ENCODE measurements at regions not wholly inside any gene's neighbourhood (a gene's known extent, or its start where the extent isn't known, plus 50 kb on each side); places are given as distances from the start of the nearest gene placed in this dataset.

- no peaks in the 10 kb centered on the region for H3K79me2 ChIP-seq (ENCODE audit: insufficient read depth, low read depth)
- H3K27ac ChIP-seq = no peak overlapping the region
- no peaks in the 10 kb centered on the region for H4K20me1 ChIP-seq (ENCODE audit: insufficient read depth)
- H3K4me1 ChIP-seq (ENCODE audit: low read depth, poor library complexity, severe bottlenecking) = no peaks in the 10 kb centered on the region
- H3K4me2 ChIP-seq = no peak overlapping the region
- H3K4me3 ChIP-seq (IDR thresholded peaks at IDR 0.05; ENCODE audit: insufficient read depth, low read depth, low read length) = no peak overlapping the region
- no peak overlapping the region for H3K9ac ChIP-seq
- H3K27me3 ChIP-seq (ENCODE audit: insufficient read depth, low read depth) = no peaks in the 10 kb centered on the region
- H3K36me3 ChIP-seq (ENCODE audit: insufficient read depth) = no peaks in the 10 kb centered on the region
- H2AFZ ChIP-seq (ENCODE audit: low read depth) = no peak overlapping the region
- TF ChIP-seq, protein P1, sequence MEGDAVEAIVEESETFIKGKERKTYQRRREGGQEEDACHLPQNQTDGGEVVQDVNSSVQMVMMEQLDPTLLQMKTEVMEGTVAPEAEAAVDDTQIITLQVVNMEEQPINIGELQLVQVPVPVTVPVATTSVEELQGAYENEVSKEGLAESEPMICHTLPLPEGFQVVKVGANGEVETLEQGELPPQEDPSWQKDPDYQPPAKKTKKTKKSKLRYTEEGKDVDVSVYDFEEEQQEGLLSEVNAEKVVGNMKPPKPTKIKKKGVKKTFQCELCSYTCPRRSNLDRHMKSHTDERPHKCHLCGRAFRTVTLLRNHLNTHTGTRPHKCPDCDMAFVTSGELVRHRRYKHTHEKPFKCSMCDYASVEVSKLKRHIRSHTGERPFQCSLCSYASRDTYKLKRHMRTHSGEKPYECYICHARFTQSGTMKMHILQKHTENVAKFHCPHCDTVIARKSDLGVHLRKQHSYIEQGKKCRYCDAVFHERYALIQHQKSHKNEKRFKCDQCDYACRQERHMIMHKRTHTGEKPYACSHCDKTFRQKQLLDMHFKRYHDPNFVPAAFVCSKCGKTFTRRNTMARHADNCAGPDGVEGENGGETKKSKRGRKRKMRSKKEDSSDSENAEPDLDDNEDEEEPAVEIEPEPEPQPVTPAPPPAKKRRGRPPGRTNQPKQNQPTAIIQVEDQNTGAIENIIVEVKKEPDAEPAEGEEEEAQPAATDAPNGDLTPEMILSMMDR (conservative IDR thresholded peaks at IDR 0.05; ENCODE audit: low read depth, low read length) = no peak
Measured at GRCh38 chr15:37777006-37777405, 157.4 kb upstream of the TMCO5A start.

- Histone ChIP-seq H3K4me2 (no peak overlapping the region), H3K27ac (no peak overlapping the region), H4K20me1 (ENCODE audit: insufficient read depth) (no peaks in the 10 kb centered on the region), H2AFZ (ENCODE audit: low read depth) (no peak overlapping the region), H3K4me1 (ENCODE audit: low read depth, poor library complexity, severe bottlenecking) (no peaks in the 10 kb centered on the region), H3K79me2 (ENCODE audit: insufficient read depth, low read depth) (no peaks in the 10 kb centered on the region), H3K27me3 (ENCODE audit: insufficient read depth, low read depth) (no peaks in the 10 kb centered on the region), H3K4me3 (IDR thresholded peaks at IDR 0.05; ENCODE audit: insufficient read depth, low read depth, low read length) (no peak overlapping the region), H3K9ac (no peak overlapping the region), H3K36me3 (ENCODE audit: insufficient read depth) (no peaks in the 10 kb centered on the region)
- TF ChIP-seq, protein P1 (conservative IDR thresholded peaks at IDR 0.05; ENCODE audit: low read depth, low read length) = no peak
Measured at GRCh38 chr15:37783290-37783689, 151.2 kb upstream of the TMCO5A start.

DNA sequence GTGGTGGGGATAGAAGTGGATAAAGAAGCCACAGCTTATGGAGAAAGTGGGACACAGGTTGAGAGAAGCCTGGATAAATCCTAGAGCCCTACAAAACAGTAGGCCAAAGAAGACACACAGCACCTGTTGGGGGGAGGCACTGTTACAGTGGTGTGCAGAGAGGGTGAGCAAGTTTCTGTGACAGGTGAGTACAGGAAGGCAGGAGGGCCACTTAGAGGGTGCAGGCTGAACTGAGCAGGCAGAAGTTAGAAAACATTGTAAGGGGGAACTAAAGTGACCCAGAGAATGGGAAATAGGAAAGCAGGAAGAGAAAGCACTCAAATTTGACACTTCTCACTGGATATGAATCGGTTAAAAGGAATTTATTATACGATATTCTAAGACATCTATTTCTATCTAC, 146.1 kb upstream of the TMCO5A start:
- no peak overlapping the region for H3K4me2 ChIP-seq
- H3K27me3 ChIP-seq (ENCODE audit: insufficient read depth, low read depth) = no peaks in the 10 kb centered on the region
- no peaks in the 10 kb centered on the region for H3K36me3 ChIP-seq (ENCODE audit: insufficient read depth)
- H4K20me1 ChIP-seq (ENCODE audit: insufficient read depth) = no peaks in the 10 kb centered on the region
- TF ChIP-seq, protein P1 (conservative IDR thresholded peaks at IDR 0.05; ENCODE audit: low read depth, low read length) = no peak
- H3K79me2 ChIP-seq (ENCODE audit: insufficient read depth, low read depth) = no peaks in the 10 kb centered on the region
- no peak overlapping the region for H3K4me3 ChIP-seq (IDR thresholded peaks at IDR 0.05; ENCODE audit: insufficient read depth, low read depth, low read length)
- H3K4me1 ChIP-seq (ENCODE audit: low read depth, poor library complexity, severe bottlenecking) = no peaks in the 10 kb centered on the region
- no peak overlapping the region for H3K9ac ChIP-seq
- no peak overlapping the region for H3K27ac ChIP-seq
- H2AFZ ChIP-seq (ENCODE audit: low read depth) = no peak overlapping the region

- Histone ChIP-seq H3K4me2 (no peak overlapping the region), H3K27ac (no peak overlapping the region), H3K27me3 (ENCODE audit: insufficient read depth, low read depth) (no peaks in the 10 kb centered on the region), H2AFZ (ENCODE audit: low read depth) (no peak overlapping the region), H3K9ac (no peak overlapping the region), H3K4me1 (ENCODE audit: low read depth, poor library complexity, severe bottlenecking) (no peaks in the 10 kb centered on the region), H3K79me2 (ENCODE audit: insufficient read depth, low read depth) (no peaks in the 10 kb centered on the region), H4K20me1 (ENCODE audit: insufficient read depth) (no peaks in the 10 kb centered on the region), H3K4me3 (IDR thresholded peaks at IDR 0.05; ENCODE audit: insufficient read depth, low read depth, low read length) (no peak overlapping the region), H3K36me3 (ENCODE audit: insufficient read depth) (no peaks in the 10 kb centered on the region)
- TF ChIP-seq, protein P1 (conservative IDR thresholded peaks at IDR 0.05; ENCODE audit: low read depth, low read length) = no peak
Measured at GRCh38 chr15:37788767-37789396, 145.6 kb upstream of the TMCO5A start.

Measured in KMS-11 (cell line).